Right atrium auricular region (tissue), 2 donors: ENCODE measurements at regions not wholly inside any gene's neighbourhood (a gene's known extent, or its start where the extent isn't known, plus 50 kb on each side); places are given as distances from the start of the nearest gene placed in this dataset.

Source experiments
- DNase-seq: peaks from one replicate; pipeline ENCODE4 v3.0.0-alpha.2; 2019; ENCODE audit warnings: low spot score
- H3K27ac ChIP-seq, 2 donors: fragments of 200-600 bp; sonication (generic); 1 replicate in 1 of 2; 2 replicates in 1 of 2; pipeline ENCODE4 v1.5.1; 2016 to 2019
- H3K27me3 ChIP-seq, 2 donors: fragments of 200-600 bp; sonication (generic); one replicate each; pipeline versions ENCODE4 v1.5.1 to v1.6.0; 2017 to 2019
- H3K36me3 ChIP-seq: fragments of 200-600 bp; sonication (generic); one replicate; pipeline ENCODE4 v1.5.1; 2016
- H3K4me1 ChIP-seq, 2 donors: fragments of 200-600 bp; sonication (generic); one replicate each; pipeline versions ENCODE4 v1.5.1 to v1.6.0; 2017 to 2019
- H3K4me3 ChIP-seq, 2 donors: fragments of 200-600 bp; sonication (generic); 1 replicate in 1 of 2; 2 replicates in 1 of 2; pipeline ENCODE4 v1.5.1; 2017 to 2019; ENCODE audit warnings: mild to moderate bottlenecking in 1 of 2, moderate library complexity in 1 of 2
- H3K9me3 ChIP-seq, 2 donors: fragments of 200-600 bp; sonication (generic); one replicate each; pipeline ENCODE4 v1.5.1; 2019
- TF ChIP-seq, protein P1 (sequence below), 2 donors: fragments of 200-600 bp; sonication (generic); IDR thresholded peaks; one replicate each; pipeline ENCODE4 v1.5.1; 2019; ENCODE audit warnings: antibody characterized with exemption in 2 of 2

DNA sequence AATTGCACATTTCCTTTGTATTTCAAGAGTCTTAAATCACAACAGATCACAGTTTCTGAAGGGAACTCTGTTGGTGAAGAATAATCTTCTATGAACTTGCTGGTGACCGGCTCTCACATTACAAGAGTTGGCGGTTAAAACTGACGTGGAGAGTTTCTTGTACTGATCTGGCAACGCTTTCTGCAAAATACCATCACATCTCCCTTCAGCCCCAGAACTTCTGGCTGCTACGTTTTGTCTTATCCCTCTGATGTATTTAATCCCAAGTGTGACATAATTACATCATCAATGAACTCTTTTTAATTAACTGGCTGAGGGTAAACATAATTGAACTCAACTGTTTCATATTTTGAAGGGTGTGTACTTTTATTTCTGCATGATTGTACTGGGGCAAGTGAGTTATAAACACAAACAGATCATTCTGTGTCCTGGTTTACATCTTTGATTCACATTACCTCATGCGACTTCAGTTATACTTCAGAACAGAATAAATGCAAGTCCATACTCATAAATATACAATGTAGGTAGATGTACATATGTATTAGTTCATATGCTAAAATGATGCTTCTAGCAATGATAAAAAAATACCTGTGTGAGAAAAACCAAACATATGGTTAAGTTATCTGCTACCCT lies 105.1 kb upstream of the NPVF start:
- Histone ChIP-seq H3K27ac (no peak overlapping the region), H3K9me3 (no peaks in the 10 kb centered on the region), H3K27me3 (no peaks in the 10 kb centered on the region), H3K4me1 (no peaks in the 10 kb centered on the region), H3K36me3 (no peaks in the 10 kb centered on the region), H3K4me3 (no peak overlapping the region)
- DNase-seq, result no peak
- TF ChIP-seq, protein P1, sequence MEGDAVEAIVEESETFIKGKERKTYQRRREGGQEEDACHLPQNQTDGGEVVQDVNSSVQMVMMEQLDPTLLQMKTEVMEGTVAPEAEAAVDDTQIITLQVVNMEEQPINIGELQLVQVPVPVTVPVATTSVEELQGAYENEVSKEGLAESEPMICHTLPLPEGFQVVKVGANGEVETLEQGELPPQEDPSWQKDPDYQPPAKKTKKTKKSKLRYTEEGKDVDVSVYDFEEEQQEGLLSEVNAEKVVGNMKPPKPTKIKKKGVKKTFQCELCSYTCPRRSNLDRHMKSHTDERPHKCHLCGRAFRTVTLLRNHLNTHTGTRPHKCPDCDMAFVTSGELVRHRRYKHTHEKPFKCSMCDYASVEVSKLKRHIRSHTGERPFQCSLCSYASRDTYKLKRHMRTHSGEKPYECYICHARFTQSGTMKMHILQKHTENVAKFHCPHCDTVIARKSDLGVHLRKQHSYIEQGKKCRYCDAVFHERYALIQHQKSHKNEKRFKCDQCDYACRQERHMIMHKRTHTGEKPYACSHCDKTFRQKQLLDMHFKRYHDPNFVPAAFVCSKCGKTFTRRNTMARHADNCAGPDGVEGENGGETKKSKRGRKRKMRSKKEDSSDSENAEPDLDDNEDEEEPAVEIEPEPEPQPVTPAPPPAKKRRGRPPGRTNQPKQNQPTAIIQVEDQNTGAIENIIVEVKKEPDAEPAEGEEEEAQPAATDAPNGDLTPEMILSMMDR (IDR thresholded peaks at IDR 0.05), result no peak

DNA sequence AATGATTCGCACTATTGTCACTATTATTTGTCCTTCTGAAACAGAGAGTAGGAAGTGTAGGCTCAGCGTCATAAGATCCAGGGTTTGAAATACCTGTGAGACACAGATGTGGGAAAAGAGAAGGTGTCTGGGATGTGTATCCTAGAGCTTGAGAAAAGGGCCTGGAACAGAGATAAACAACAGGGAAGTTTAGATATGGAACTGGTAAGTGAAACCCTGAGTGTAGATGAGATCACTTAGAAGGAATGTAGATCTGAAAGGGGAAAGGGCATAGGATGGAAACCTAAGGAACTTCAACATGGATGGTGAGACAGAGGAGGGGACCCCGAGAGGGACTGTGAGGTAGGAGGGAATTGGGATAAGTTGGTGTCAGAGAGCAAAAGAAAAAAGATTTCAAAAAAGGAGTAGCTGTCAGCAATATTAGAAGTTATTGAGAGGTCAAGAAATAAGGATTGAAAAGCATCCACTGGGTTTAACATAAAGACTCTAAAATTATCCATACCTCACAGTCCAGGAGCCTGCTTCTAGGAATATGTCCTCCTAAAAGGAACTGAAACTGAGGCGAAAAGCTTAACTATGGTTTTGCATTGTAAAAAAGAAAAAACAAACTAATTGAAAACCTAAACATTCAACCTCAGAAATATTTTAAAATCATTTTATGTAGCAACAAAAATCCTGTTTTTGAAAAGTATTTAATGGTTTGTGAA lies 119.2 kb upstream of the NPVF start:
- Histone ChIP-seq H3K27ac (no peak overlapping the region), H3K4me1 (no peaks in the 10 kb centered on the region), H3K36me3 (no peaks in the 10 kb centered on the region), H3K9me3 (no peaks in the 10 kb centered on the region), H3K4me3 (no peak overlapping the region), H3K27me3 (no peaks in the 10 kb centered on the region)
- no peak for DNase-seq
- TF ChIP-seq, protein P1 (IDR thresholded peaks at IDR 0.05), result no peak

DNA sequence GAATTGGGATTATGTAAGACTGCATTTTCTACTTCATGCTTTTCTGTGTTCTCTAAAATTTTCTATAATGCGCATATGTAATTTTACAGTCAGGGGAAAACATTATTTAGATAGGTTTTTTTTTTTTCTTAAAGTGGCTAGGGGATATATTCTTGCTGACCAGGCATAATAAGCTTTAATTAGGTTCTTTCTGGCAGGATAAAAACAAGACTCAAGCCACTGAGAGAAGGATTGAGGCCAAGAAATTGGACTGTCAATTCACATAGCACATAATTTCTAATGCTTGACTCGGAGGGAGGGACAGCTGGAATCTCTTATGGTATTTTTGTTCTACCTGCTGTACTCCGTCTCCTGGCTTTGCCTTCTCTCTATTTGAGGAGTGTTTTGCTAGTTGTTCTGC lies 119.8 kb upstream of the NPVF start:
- Histone ChIP-seq H3K27ac (no peak overlapping the region), H3K36me3 (no peaks in the 10 kb centered on the region), H3K4me3 (no peak overlapping the region), H3K9me3 (no peaks in the 10 kb centered on the region), H3K27me3 (no peaks in the 10 kb centered on the region), H3K4me1 (no peaks in the 10 kb centered on the region)
- DNase-seq, result no peak
- TF ChIP-seq, protein P1 (IDR thresholded peaks at IDR 0.05), result no peak

DNA sequence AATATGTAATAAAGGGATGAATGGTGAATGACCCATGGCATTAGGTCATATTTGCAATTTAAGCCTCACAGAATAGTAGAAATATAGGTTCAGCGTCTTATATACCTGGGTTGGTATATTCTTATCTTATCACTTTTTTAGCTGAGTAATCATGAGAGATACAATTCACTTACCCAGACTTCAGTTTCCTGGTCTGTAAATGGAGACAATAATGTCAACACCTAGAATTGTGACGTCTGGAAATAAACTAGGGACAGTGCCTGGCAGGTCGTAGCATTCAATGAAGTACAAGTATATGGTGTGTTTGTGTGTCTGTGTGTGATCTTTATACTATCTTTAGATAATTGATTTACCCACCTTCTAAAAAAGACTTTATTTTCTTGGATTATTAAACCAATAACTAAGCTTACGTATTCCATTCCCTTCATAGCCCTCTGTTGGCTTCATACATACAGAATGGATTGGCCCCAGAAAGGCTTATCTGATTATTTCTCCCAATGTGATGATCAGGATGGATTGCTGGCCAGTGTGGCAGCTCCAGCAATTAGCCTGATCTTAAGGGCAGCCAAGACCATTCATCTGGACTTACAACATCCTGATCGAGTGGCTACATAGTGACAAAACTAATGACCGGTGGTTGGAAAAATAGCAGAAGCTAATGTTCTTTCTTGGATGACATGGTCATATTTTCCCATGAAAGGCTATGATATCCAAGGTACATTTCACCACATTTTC lies 121.2 kb upstream of the NPVF start:
- DNase-seq, result no peak
- H3K4me3 ChIP-seq, result no peak overlapping the region
- H3K9me3 ChIP-seq, result no peaks in the 10 kb centered on the region
- H3K27ac ChIP-seq, result no peak overlapping the region
- no peaks in the 10 kb centered on the region for H3K36me3 ChIP-seq
- TF ChIP-seq, protein P1 (IDR thresholded peaks at IDR 0.05), result no peak
- no peaks in the 10 kb centered on the region for H3K4me1 ChIP-seq
- no peaks in the 10 kb centered on the region for H3K27me3 ChIP-seq

DNA sequence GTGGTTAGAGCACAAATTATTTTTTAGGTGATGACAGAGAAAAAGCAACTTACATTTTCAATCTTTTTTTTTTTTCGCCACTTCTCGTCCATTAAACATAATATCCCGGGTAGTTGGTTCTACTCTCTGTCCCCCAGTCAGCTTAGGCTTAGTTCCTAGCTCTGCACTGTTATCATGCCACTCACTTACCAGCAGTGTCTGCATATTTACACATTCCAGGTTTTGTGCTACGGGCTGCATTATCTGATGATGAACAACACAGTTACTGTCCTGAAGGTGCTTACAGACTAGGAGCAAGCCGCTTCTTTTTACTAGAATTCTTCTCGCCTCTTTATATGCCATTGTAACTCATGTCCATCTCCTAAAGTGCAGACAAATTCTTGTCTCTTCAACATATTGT lies 121.8 kb upstream of the NPVF start:
- Histone ChIP-seq H3K27me3 (no peaks in the 10 kb centered on the region), H3K36me3 (no peaks in the 10 kb centered on the region), H3K27ac (no peak overlapping the region), H3K4me3 (no peak overlapping the region), H3K9me3 (no peaks in the 10 kb centered on the region), H3K4me1 (no peaks in the 10 kb centered on the region)
- DNase-seq, result no peak
- TF ChIP-seq, protein P1 (IDR thresholded peaks at IDR 0.05), result no peak
